ENCODE measurements at regions not wholly inside any gene's neighbourhood (a gene's known extent, or its start where the extent isn't known, plus 50 kb on each side); places are given as distances from the start of the nearest gene placed in this dataset.
"Not testable (repeated sequence)": the region's sequence is repeated elsewhere in the genome, so short reads cannot be mapped to it uniquely, and the experiment has no call there.

- peak; percentile 33 for DNase-seq
- Histone ChIP-seq H3K9ac (ENCODE audit: low read length) (no peak overlapping the region), H3F3A (ENCODE audit: insufficient read depth, low read length) (no peaks in the 10 kb centered on the region), H3K9me3 (replicated peaks; ENCODE audit: insufficient read depth, low read length) (no peaks in the 10 kb centered on the region), H2AFZ (ENCODE audit: low read length) (no peak overlapping the region), H3K9me2 (replicated peaks; ENCODE audit: insufficient read depth, low read length) (no peaks in the 10 kb centered on the region), H3K79me2 (ENCODE audit: low read length) (no peaks in the 10 kb centered on the region), H3K27me3 (replicated peaks; ENCODE audit: insufficient read depth, low read length) (no peaks in the 10 kb centered on the region), H3K36me3 (replicated peaks; ENCODE audit: insufficient read depth, low read length) (no peaks in the 10 kb centered on the region), H4K20me1 (ENCODE audit: insufficient read depth, low read length) (no peaks in the 10 kb centered on the region), H3K4me3 (ENCODE audit: low read length) (no peak overlapping the region), H3K27ac (ENCODE audit: low read length) (no peak overlapping the region), H3K4me2 (ENCODE audit: low read depth, low read length) (no peak overlapping the region), H3K4me1 (ENCODE audit: low read length) (no peaks in the 10 kb centered on the region)
- no peak for TF ChIP-seq EZH2 (optimal IDR thresholded peaks at IDR 0.05; ENCODE audit: low read depth, low read length)
- no peak for TF ChIP-seq EZH2phosphoT487 (IDR thresholded peaks at IDR 0.05; ENCODE audit: low read length)
- TF ChIP-seq CTCF (IDR thresholded peaks at IDR 0.05; ENCODE audit: low read length): peak; percentile 69
Measured at GRCh38 chr6:84967389-84967788, 203.0 kb upstream of the TBX18 start.

- no peak for DNase-seq
- H3K4me2 ChIP-seq (ENCODE audit: low read depth, low read length): no peak overlapping the region
- no peaks in the 10 kb centered on the region for H3K9me2 ChIP-seq (replicated peaks; ENCODE audit: insufficient read depth, low read length)
- TF ChIP-seq CTCF (IDR thresholded peaks at IDR 0.05; ENCODE audit: low read length): no peak
- no peaks in the 10 kb centered on the region for H3K79me2 ChIP-seq (ENCODE audit: low read length)
- H2AFZ ChIP-seq (ENCODE audit: low read length): no peak overlapping the region
- H3K4me1 ChIP-seq (ENCODE audit: low read length): no peaks in the 10 kb centered on the region
- no peak overlapping the region for H3K4me3 ChIP-seq (ENCODE audit: low read length)
- no peak overlapping the region for H3K9ac ChIP-seq (ENCODE audit: low read length)
- no peaks in the 10 kb centered on the region for H4K20me1 ChIP-seq (ENCODE audit: insufficient read depth, low read length)
- no peaks in the 10 kb centered on the region for H3K9me3 ChIP-seq (replicated peaks; ENCODE audit: insufficient read depth, low read length)
- no peaks in the 10 kb centered on the region for H3F3A ChIP-seq (ENCODE audit: insufficient read depth, low read length)
- H3K27ac ChIP-seq (ENCODE audit: low read length): no peak overlapping the region
- no peaks in the 10 kb centered on the region for H3K36me3 ChIP-seq (replicated peaks; ENCODE audit: insufficient read depth, low read length)
- H3K27me3 ChIP-seq (replicated peaks; ENCODE audit: insufficient read depth, low read length): no peaks in the 10 kb centered on the region
Measured at GRCh38 chr6:84953111-84953755, 188.8 kb upstream of the TBX18 start.

- H4K20me1 ChIP-seq (ENCODE audit: insufficient read depth, low read length); H3K27me3 ChIP-seq (replicated peaks; ENCODE audit: insufficient read depth, low read length); H3K79me2 ChIP-seq (ENCODE audit: low read length); H3F3A ChIP-seq (ENCODE audit: insufficient read depth, low read length); H3K9ac ChIP-seq (ENCODE audit: low read length); H3K36me3 ChIP-seq (replicated peaks; ENCODE audit: insufficient read depth, low read length); H3K9me3 ChIP-seq (replicated peaks; ENCODE audit: insufficient read depth, low read length); H3K4me3 ChIP-seq (ENCODE audit: low read length); H2AFZ ChIP-seq (ENCODE audit: low read length); H3K27ac ChIP-seq (ENCODE audit: low read length); H3K4me2 ChIP-seq (ENCODE audit: low read depth, low read length); DNase-seq; H3K4me1 ChIP-seq (ENCODE audit: low read length); H3K9me2 ChIP-seq (replicated peaks; ENCODE audit: insufficient read depth, low read length): not testable (repeated sequence)
Measured at GRCh38 chr6:84944926-84945325, 180.5 kb upstream of the TBX18 start.

GRCh38 chr6:84943905-84944304, 179.5 kb upstream of the TBX18 start:
- Histone ChIP-seq H3F3A (ENCODE audit: insufficient read depth, low read length) (no peaks in the 10 kb centered on the region), H3K4me2 (ENCODE audit: low read depth, low read length) (no peak overlapping the region), H2AFZ (ENCODE audit: low read length) (no peak overlapping the region), H3K4me3 (ENCODE audit: low read length) (no peak overlapping the region), H3K27me3 (replicated peaks; ENCODE audit: insufficient read depth, low read length) (no peaks in the 10 kb centered on the region), H3K36me3 (replicated peaks; ENCODE audit: insufficient read depth, low read length) (no peaks in the 10 kb centered on the region), H3K4me1 (ENCODE audit: low read length) (no peaks in the 10 kb centered on the region), H3K27ac (ENCODE audit: low read length) (no peak overlapping the region), H3K9me2 (replicated peaks; ENCODE audit: insufficient read depth, low read length) (no peaks in the 10 kb centered on the region), H3K9ac (ENCODE audit: low read length) (no peak overlapping the region), H3K79me2 (ENCODE audit: low read length) (no peaks in the 10 kb centered on the region), H4K20me1 (ENCODE audit: insufficient read depth, low read length) (no peaks in the 10 kb centered on the region), H3K9me3 (replicated peaks; ENCODE audit: insufficient read depth, low read length) (no peaks in the 10 kb centered on the region)
- TF ChIP-seq EZH2 (optimal IDR thresholded peaks at IDR 0.05; ENCODE audit: low read depth, low read length) (no peak), EZH2phosphoT487 (IDR thresholded peaks at IDR 0.05; ENCODE audit: low read length) (no peak), CTCF (IDR thresholded peaks at IDR 0.05; ENCODE audit: low read length) (no peak)
- DNase-seq: no peak

- H3K9ac ChIP-seq (ENCODE audit: low read length); H3K9me3 ChIP-seq (replicated peaks; ENCODE audit: insufficient read depth, low read length); H2AFZ ChIP-seq (ENCODE audit: low read length); H3K4me3 ChIP-seq (ENCODE audit: low read length); H3K27ac ChIP-seq (ENCODE audit: low read length); H3K79me2 ChIP-seq (ENCODE audit: low read length); H3K9me2 ChIP-seq (replicated peaks; ENCODE audit: insufficient read depth, low read length); H3K27me3 ChIP-seq (replicated peaks; ENCODE audit: insufficient read depth, low read length); DNase-seq; H3K36me3 ChIP-seq (replicated peaks; ENCODE audit: insufficient read depth, low read length); H3K4me2 ChIP-seq (ENCODE audit: low read depth, low read length); H3F3A ChIP-seq (ENCODE audit: insufficient read depth, low read length); H3K4me1 ChIP-seq (ENCODE audit: low read length); H4K20me1 ChIP-seq (ENCODE audit: insufficient read depth, low read length): not testable (repeated sequence)
Measured at GRCh38 chr6:84941609-84942008, 177.2 kb upstream of the TBX18 start.
